Neural cell (in vitro differentiated cells): ENCODE measurements at regions not wholly inside any gene's neighbourhood (a gene's known extent, or its start where the extent isn't known, plus 50 kb on each side); places are given as distances from the start of the nearest gene placed in this dataset.

ENCODE experiments used
- H2AFZ ChIP-seq: fragments of 200-600, 300-800 bp; sonication (generic), shearing (Covaris generic); 2 replicates; pipeline ENCODE4 v1.6.0; 2014; ENCODE audit warnings: low read depth, mild to moderate bottlenecking, antibody characterized with exemption, low read length, moderate library complexity
- H3F3A ChIP-seq: fragments of 200-600 bp; shearing (Covaris generic); 2 replicates; pipeline ENCODE4 v1.6.1; 2016; ENCODE audit warnings: mild to moderate bottlenecking, moderate library complexity, mixed read lengths, antibody characterized with exemption, low read length; ENCODE audit not compliant: insufficient read depth, poor library complexity, severe bottlenecking
- H3K27ac ChIP-seq: fragments of 200-600, 300-800 bp; sonication (generic), shearing (Covaris generic); 2 replicates; pipeline ENCODE4 v1.5.1; 2014; ENCODE audit warnings: mild to moderate bottlenecking, low read length, moderate library complexity
- H3K27me3 ChIP-seq: fragments of 300-800, 200-600 bp; sonication (generic), shearing (Covaris generic); 2 replicates; pipeline ENCODE4 v1.6.0; 2014; ENCODE audit warnings: mild to moderate bottlenecking, low read depth, low read length, moderate library complexity; ENCODE audit not compliant: insufficient read depth
- H3K36me3 ChIP-seq: fragments of 300-800, 200-600 bp; sonication (generic), shearing (Covaris generic); 2 replicates; pipeline ENCODE4 v1.5.1; 2014; ENCODE audit warnings: mild to moderate bottlenecking, antibody characterized with exemption, low read length, moderate library complexity; ENCODE audit not compliant: insufficient read depth
- H3K4me2 ChIP-seq: fragments of 300-800, 200-600 bp; sonication (generic), shearing (Covaris generic); 2 replicates; pipeline ENCODE4 v1.6.0; 2014; ENCODE audit warnings: mild to moderate bottlenecking, low read length
- H3K4me3 ChIP-seq: fragments of 300-800, 200-600 bp; sonication (generic), shearing (Covaris generic); 2 replicates; pipeline ENCODE4 v1.5.1; 2014; ENCODE audit warnings: mild to moderate bottlenecking, low read length, moderate library complexity
- H3K79me2 ChIP-seq: fragments of 200-600 bp; shearing (Covaris generic); replicated peaks from 2 replicates; pipeline ENCODE4 v1.6.0; 2014; ENCODE audit warnings: mild to moderate bottlenecking, low read length, moderate library complexity; ENCODE audit not compliant: insufficient read depth
- H3K9ac ChIP-seq: fragments of 300-800, 200-600 bp; sonication (generic), shearing (Covaris generic); 2 replicates; pipeline ENCODE4 v1.6.1; 2016; ENCODE audit warnings: mild to moderate bottlenecking, low read length, mixed read lengths
- H3K9me2 ChIP-seq: fragments of 200-600 bp; shearing (Covaris generic); 2 replicates; pipeline ENCODE4 v1.6.1; 2016; ENCODE audit warnings: mild to moderate bottlenecking, low read length, mixed read lengths; ENCODE audit not compliant: insufficient read depth
- H3K9me3 ChIP-seq: fragments of 200-600, 300-800 bp; sonication (generic), shearing (Covaris generic); 2 replicates; pipeline ENCODE4 v1.6.1; 2016; ENCODE audit warnings: mild to moderate bottlenecking, mixed run types, low read length, moderate library complexity, mixed read lengths
- H4K20me1 ChIP-seq: fragments of 200-600 bp; shearing (Covaris generic); 2 replicates; pipeline ENCODE4 v1.6.1; 2016; ENCODE audit warnings: mild to moderate bottlenecking, mixed run types; ENCODE audit not compliant: insufficient read depth
- CTCF ChIP-seq: fragments of 450-650 bp; IDR thresholded peaks from 2 replicates; pipeline ENCODE4 v1.5.1; 2014; ENCODE audit warnings: antibody characterized with exemption, mild to moderate bottlenecking, moderate library complexity; ENCODE audit not compliant: poor library complexity, severe bottlenecking
- EP300 ChIP-seq: fragments of 450-650 bp; conservative IDR thresholded peaks from 2 replicates; pipeline ENCODE4 v1.6.1; 2014; ENCODE audit warnings: antibody characterized with exemption, mild to moderate bottlenecking, moderate library complexity; ENCODE audit not compliant: poor library complexity, severe bottlenecking
- EZH2 ChIP-seq: fragments of 200-600, 300-800 bp; shearing (Covaris generic), sonication (generic); IDR thresholded peaks from 2 replicates; pipeline ENCODE4 v1.6.1; 2014; ENCODE audit warnings: antibody characterized with exemption, low read length, borderline replicate concordance, mild to moderate bottlenecking; ENCODE audit not compliant: insufficient read depth, poor library complexity, severe bottlenecking
- MXI1 ChIP-seq: fragments of 450-650 bp; conservative IDR thresholded peaks from 2 replicates; pipeline ENCODE4 v1.6.1; 2014; ENCODE audit warnings: antibody characterized with exemption, mild to moderate bottlenecking; ENCODE audit not compliant: poor library complexity, severe bottlenecking
- POLR2AphosphoS5 ChIP-seq: IDR thresholded peaks from 2 replicates; pipeline ENCODE4 v1.6.1; 2012
- RAD21 ChIP-seq: fragments of 450-650 bp; conservative IDR thresholded peaks from 2 replicates; pipeline ENCODE4 v1.6.1; 2014; ENCODE audit warnings: antibody characterized with exemption, mild to moderate bottlenecking, moderate library complexity
- REST ChIP-seq: IDR thresholded peaks from 2 replicates; pipeline ENCODE4 v1.6.1; 2012; ENCODE audit warnings: borderline replicate concordance
- SMC3 ChIP-seq: fragments of 450-650 bp; conservative IDR thresholded peaks from 2 replicates; pipeline ENCODE4 v1.6.1; 2014; ENCODE audit warnings: antibody characterized with exemption, mild to moderate bottlenecking, moderate library complexity; ENCODE audit not compliant: poor library complexity
- TAF1 ChIP-seq: IDR thresholded peaks from 2 replicates; pipeline ENCODE4 v1.6.1; 2012; ENCODE audit warnings: low read depth

GRCh38 chr7:106795084-106795876, 69.8 kb upstream of the PIK3CG start:
- Histone ChIP-seq H3K9ac (no peak overlapping the region), H3K27ac (no peak overlapping the region), H3K9me3 (no peaks in the 10 kb centered on the region), H3K27me3 (no peaks in the 10 kb centered on the region), H3K4me2 (no peak overlapping the region), H3K4me3 (no peak overlapping the region), H2AFZ (no peak overlapping the region), H4K20me1 (no peaks in the 10 kb centered on the region), H3F3A (no peaks in the 10 kb centered on the region), H3K36me3 (no peaks in the 10 kb centered on the region), H3K9me2 (no peaks in the 10 kb centered on the region), H3K79me2 (no peaks in the 10 kb centered on the region)
- no peak for TF ChIP-seq RAD21
- TF ChIP-seq MXI1: no peak
- no peak for TF ChIP-seq CTCF
- TF ChIP-seq EZH2: no peak
- no peak for TF ChIP-seq POLR2AphosphoS5
- no peak for TF ChIP-seq EP300
- no peak for TF ChIP-seq SMC3
- no peak for TF ChIP-seq REST
- TF ChIP-seq TAF1: no peak

- H3K9me2 ChIP-seq: no peaks in the 10 kb centered on the region
- no peaks in the 10 kb centered on the region for H3K79me2 ChIP-seq
Measured at GRCh38 chr7:106795877-106796231, 69.2 kb upstream of the PIK3CG start.

GRCh38 chr7:106797937-106798336, 67.1 kb upstream of the PIK3CG start:
- H3F3A ChIP-seq: no peaks in the 10 kb centered on the region
- no peaks in the 10 kb centered on the region for H3K9me2 ChIP-seq
- H2AFZ ChIP-seq: no peak overlapping the region
- no peak overlapping the region for H3K27ac ChIP-seq
- no peak overlapping the region for H3K4me2 ChIP-seq
- no peak overlapping the region for H3K9ac ChIP-seq
- H3K27me3 ChIP-seq: no peaks in the 10 kb centered on the region
- no peaks in the 10 kb centered on the region for H4K20me1 ChIP-seq
- no peak for TF ChIP-seq TAF1
- TF ChIP-seq RAD21: no peak
- no peak for TF ChIP-seq CTCF
- no peak for TF ChIP-seq MXI1
- TF ChIP-seq REST: no peak
- no peak for TF ChIP-seq EZH2
- no peak for TF ChIP-seq EP300
- TF ChIP-seq SMC3: no peak
- no peak for TF ChIP-seq POLR2AphosphoS5
- H3K79me2 ChIP-seq: no peaks in the 10 kb centered on the region
- no peaks in the 10 kb centered on the region for H3K9me3 ChIP-seq
- no peak overlapping the region for H3K4me3 ChIP-seq
- no peaks in the 10 kb centered on the region for H3K36me3 ChIP-seq

More at GRCh38 chr7:106795877-106796231, 69.2 kb upstream of the PIK3CG start:
- Histone ChIP-seq H3F3A (no peaks in the 10 kb centered on the region), H3K9me3 (no peaks in the 10 kb centered on the region), H3K27ac (no peak overlapping the region), H2AFZ (no peak overlapping the region), H4K20me1 (no peaks in the 10 kb centered on the region), H3K36me3 (no peaks in the 10 kb centered on the region), H3K4me2 (no peak overlapping the region), H3K9ac (no peak overlapping the region), H3K27me3 (no peaks in the 10 kb centered on the region), H3K4me3 (no peak overlapping the region)
- TF ChIP-seq MXI1: no peak
